Activated CD8-positive, alpha-beta memory T cell treated with anti-CD3 and anti-CD28 coated beads for 36 hours (primary cell): ENCODE measurements at regions not wholly inside any gene's neighbourhood (a gene's known extent, or its start where the extent isn't known, plus 50 kb on each side); places are given as distances from the start of the nearest gene placed in this dataset.
"Not testable (repeated sequence)": the region's sequence is repeated elsewhere in the genome, so short reads cannot be mapped to it uniquely, and the experiment has no call there.

Experiments
- CTCF ChIA-PET: fragments of 350-600 bp; sonication (Branson Sonifier 250); formaldehyde crosslinking; loops from one replicate; lab custom pipeline; 2021; ENCODE audit warnings: antibody characterized with exemption; lab: Charles Lee
- POLR2A ChIA-PET: fragments of 350-600 bp; sonication (Branson Sonifier 250); formaldehyde crosslinking; loops from one replicate; lab custom pipeline; 2021; ENCODE audit warnings: antibody characterized with exemption; lab: Charles Lee

DNA sequence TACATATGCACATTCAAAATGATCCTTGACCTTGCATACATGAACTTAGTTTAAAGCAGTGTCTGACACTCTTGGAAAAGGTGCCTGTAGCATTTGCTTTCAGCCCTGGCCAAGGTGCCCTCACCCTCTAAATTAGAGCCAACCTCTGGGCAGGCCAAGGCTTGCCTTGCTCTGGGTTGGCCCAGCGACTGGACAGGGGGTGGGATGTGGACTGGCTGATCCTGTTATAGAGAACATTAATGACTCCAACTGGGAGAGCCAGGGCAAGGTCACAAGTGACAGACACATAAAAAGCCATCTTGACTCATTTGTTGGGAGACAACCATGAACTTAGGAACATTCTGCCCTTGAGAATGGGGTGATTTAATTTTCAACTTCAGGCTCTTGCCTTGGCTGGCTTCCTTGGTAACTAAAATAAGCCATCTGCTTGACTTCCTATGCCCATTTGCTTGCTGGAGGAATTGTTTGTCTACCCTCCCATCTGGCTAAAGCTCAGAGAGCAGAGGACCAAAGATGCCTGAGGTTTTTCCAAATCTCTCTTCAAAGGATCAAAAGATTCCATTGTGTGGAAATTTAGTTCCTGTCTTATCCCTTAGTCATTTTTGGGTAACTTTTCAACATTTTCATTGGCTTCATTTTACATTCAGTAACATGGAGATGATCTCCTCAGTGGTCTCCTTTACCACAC is 403.7 kb downstream of the SOX2 start:
- CTCF ChIA-PET = no interaction called here
- POLR2A ChIA-PET = no interaction called here

DNA sequence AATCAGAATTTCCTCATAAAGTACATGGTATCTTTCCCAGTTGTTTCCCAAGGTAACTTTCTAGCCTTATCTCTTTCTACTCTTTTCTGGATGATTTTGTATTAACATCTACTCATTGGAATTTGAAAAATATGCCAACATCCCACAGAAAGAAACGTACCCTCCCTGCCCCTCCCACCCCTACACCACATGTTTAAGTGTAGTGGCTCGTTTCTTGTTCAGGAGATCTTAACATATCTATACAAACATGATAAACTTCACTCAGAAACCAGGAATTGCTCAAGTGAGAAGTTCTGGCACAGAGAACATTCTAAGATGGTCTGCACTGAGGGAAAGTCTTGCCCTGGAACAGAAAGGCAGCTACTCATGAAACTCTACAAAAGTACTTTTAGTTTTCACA is 404.7 kb downstream of the SOX2 start:
- POLR2A ChIA-PET = no interaction called here
- CTCF ChIA-PET = no interaction called here

DNA sequence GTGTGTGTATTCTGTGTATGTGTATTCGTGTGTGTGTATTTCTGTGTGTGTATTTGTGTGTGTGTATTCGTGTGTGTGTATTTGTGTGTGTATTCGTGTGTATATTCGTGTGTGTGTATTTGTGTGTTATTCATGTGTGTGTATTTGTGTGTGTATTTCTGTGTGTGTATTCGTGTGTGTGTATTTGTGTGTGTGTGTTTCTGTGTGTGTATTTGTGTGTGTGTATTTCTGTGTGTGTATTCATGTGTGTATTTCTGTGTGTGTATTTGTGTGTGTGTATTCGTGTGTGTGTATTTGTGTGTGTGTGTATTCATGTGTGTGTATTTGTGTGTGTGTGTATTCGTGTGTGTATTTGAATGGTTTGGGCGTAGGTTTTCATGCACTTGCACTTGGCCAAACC is 405.4 kb downstream of the SOX2 start:
- CTCF ChIA-PET = no interaction called here

DNA sequence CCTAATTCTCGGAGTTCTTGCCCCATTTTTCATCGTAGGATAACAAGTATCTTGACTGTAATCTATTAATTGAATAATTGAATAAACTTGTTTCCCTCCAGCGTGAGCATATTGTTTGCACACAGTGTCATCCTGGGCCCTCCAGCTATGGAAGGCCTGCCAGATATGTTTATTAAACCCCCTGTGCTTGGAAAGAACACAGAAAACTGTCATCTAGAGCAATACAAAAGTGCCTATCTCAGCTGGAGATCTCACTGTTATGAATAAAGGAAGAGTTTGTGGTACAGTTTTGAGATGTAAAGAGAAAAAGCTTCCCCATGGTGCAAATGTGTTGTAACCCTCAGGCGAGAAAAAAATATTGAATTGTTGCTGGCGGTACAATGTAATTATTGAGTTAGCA is 405.9 kb downstream of the SOX2 start:
- ChIA-PET CTCF (no interaction called here), POLR2A (no interaction called here)

More for the DNA sequence above, 405.4 kb downstream of the SOX2 start:
- POLR2A ChIA-PET = no interaction called here

DNA sequence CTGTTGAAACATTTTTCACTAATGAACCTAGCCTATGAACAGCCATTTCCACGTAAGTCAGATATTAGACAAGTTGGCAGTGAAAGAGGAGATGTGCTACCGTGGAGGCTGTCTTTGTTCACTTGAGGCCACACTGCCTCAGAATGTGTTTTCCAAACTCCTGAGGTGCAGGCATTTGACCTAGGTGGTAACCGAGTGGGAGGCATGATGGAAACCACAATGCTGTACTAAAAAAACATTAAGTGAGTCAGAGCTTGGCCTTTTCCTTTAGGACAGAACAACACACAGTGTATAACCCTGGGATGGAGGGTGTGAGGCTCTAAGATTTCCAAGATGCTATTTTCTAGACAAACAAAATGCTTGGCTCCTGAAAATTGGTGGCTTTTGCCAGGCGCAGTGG is 406.3 kb downstream of the SOX2 start:
- CTCF ChIA-PET = no interaction called here

DNA sequence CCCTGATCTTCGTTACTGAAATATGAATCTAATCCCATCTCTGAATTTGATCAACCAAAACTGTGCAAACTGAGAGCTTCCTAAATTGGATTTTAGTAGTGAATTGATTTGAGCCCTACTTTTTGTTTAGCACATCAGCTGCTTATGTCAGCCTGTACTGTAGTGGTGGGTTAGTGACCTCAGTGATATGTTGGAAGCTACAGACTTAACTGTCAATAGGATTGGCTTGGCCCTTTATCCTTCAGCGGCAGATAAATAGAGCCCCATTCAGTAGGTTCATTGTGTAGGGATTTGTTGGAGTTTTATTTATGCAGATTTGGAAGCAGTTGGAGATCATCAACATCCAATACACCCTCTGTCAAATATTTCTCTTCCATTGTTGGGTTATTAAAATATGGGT is 409.7 kb downstream of the SOX2 start:
- ChIA-PET CTCF (no interaction called here), POLR2A (no interaction called here)

More for the DNA sequence above, 406.3 kb downstream of the SOX2 start:
- POLR2A ChIA-PET = no interaction called here

DNA sequence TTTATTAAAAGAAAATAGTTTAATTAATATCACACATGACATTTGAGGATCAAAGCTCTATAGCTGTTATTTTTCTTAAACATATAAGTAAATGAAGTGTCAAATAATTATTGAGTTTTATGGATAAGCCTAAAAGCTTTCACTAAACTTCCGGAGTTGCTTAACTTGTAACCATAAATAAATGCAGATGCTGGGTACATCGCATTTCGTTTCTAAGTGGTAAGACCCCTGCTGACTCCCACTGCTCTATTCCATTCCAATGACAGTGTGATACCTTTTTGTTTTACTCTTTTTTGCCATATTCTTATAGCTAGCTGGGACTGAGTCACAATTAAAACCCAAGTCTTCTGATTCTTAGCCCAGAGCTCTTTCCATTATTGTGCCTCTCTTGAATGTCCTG is 411.1 kb downstream of the SOX2 start:
- CTCF ChIA-PET = no interaction called here
- POLR2A ChIA-PET = no interaction called here

DNA sequence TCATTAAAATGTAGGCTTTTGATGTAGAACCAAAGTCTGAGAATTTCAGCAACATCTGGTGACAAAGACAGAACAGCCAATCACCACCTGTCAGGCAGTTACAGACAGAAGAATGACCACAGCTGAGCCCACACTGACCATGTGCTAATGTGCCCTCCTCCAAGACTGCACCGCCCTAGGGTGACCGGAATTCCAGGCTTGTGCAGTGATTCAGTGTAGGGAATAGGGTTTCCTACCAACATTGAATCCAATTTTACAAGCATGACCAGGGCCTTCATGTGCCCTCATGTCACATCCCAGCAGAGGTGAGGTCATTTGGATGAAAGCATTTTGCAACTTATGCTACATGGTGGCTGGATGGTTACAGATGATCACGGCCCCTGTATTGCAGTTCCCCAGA is 412.5 kb downstream of the SOX2 start:
- ChIA-PET POLR2A (no interaction called here), CTCF (no interaction called here)

DNA sequence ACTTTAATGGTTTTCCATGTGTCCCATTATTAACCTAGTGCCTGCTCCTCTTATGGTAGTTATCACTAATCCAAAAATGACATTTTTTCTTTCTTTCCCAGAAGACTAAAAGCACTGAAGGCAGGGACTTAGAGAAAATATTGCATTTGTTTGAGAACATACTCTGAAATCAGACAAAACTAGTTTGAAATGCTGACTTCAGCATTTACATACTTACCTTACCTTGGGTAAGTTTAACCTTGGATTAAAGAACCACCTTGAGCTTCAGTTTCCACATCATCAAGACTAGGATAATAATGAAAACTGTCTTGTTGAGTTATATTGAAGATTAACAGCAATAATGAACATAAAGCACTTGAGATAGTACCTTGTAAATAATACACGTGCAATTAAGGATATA is 413.0 kb downstream of the SOX2 start:
- ChIA-PET CTCF (no interaction called here), POLR2A (no interaction called here)

DNA sequence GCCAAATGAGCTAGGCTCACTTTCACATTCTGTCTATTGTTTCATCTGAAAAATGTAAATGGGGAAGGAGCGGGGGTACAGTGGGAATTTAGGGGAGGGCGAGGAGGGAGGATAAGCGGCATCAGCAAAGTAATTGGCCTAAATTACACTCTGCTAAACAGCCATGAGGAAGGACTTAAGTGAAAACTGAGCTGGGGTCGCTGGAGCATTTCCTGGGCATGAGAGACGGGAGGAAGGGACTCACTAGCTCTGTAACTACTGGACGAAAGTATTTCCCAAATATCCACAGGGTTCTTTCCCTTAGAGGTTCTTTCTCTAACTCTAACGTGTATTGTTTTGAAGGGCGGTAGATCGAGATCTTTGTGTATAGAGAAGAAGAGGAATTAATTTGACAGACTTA is 418.0 kb downstream of the SOX2 start:
- CTCF ChIA-PET = no interaction called here
- POLR2A ChIA-PET = no interaction called here

DNA sequence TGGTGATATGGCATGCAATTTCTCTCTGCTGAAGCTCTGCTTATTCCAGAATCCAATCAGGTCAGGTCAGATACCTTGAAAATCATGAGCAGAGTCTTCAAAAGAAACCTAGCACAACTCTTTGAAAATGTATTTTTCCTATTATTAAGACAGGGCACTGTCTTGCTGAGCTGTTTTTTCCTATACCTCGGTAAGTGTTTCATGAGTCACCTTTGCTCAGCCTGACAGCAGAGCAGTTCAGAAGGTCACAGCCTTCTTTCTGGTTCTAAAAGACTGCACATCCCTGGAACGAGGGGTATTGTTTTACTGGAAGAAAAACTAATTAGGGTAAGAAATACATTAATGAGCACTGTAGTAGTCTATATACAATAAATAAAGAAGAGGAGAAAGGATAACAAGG is 422.0 kb downstream of the SOX2 start:
- POLR2A ChIA-PET = no interaction called here
- CTCF ChIA-PET = no interaction called here

DNA sequence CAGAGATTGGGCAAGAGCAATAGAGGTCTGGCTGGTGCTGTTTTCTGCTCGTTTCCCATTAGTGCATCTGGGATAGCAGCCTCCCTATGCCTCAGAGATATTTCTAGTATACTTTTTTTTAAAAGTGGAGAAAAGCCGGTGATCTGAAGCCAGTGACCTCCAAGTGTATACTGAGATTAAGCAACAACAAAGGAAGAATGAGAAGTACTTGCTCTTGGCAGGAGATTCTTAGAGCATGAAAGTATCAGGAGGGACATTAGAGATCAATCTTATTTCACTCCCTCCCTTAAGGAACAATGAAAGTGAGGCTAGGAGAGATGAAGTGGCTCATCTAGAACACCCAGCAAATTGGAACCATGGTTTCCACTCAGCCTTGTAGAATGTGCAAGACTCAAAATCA is 423.3 kb downstream of the SOX2 start:
- CTCF ChIA-PET = no interaction called here
- POLR2A ChIA-PET = no interaction called here

DNA sequence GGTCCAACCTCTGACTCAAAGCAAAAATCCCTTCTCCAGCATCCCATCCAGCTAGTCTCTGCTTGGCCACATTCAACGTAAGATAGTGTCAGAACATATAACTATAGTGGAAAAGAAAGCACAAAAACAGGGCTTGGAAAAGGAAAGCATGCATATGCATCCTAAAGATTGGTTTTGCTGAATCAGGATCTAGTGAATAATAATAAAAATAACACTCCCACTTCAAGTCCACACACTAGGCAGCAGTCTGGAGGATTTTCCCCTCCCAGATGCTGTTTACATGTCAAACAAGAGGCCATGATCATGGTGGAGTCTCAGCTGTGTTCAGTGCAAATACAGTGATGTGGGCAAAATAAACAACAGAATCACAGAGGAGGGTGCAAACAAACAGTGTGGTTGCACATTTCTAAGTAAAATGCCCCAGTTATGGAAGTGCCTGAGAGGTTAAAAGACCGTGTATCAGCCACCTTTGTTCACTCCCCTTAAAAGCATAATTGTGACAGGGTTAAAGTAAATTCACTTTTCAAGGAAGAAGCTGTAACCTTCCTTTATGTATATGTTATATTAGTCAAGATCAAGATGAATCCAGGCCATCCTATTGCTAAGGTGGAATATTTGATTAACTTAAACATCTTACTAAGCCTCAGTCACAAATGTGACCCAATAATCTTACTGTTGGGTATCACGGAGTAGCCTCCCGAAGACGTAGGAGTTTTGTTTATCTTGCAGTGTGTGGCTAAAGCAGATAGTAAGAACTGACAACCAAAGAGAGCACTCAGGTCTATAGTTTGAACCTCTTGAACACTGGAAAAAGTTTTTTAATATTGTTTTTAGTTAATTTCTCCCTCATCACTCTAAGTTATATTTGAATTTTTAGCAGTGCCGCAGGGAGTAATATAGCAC is 424.5 kb downstream of the SOX2 start:
- ChIA-PET CTCF (no interaction called here), POLR2A (no interaction called here)

DNA sequence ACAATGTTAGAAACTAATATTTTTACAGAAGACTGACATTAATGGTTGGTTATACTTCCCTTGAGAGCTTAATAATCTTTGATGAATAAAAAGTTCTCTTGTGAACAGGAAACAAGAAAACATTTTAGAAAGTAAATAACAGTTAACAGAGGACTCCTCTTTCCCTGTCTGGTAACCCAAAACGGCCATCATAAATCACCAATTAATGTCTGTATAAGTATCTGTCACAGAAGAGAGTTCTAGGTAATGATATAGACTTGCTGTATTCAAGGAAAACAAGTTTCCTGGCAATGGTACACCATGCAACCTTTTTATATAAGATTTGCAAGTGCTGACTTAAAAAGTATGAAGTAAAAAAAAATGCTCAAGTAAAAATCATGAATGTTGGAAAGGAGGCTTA is 426.7 kb downstream of the SOX2 start:
- ChIA-PET POLR2A (no interaction called here), CTCF (no interaction called here)

DNA sequence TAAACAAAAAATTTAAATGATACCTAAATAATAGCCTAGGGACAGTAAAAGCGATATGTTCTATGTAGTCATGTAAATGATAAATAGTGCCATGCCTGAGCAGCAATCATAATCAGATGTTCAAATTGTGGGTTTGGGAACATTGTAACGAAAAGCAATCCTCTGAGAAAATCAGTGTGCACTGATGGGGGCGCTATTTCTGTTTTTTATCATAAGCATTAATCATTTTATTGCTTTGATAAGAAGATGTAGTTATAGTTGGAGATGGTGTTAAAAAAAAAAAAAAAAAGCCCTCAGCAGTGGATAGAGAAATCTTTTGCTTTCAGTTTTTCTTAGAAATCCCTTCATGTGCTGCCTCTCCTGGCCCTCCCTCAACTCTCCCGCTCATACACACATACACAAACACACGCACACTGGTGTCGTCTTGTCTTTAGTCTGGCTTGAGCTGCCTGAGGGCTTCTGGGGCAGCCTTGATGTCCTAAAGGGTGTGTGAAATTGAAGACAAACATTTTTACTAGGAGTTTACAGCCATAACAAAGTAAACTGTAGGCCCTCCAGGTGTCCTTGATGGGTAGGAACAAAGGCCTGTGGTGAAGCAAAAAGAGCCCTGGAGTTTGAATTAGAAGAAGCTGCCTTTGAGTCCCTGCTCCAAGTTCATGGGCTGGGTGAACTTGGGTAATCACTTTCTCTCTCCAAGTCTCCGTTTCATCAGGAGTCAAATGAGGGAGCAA is 428.1 kb downstream of the SOX2 start:
- CTCF ChIA-PET = no interaction called here
- POLR2A ChIA-PET = no interaction called here

DNA sequence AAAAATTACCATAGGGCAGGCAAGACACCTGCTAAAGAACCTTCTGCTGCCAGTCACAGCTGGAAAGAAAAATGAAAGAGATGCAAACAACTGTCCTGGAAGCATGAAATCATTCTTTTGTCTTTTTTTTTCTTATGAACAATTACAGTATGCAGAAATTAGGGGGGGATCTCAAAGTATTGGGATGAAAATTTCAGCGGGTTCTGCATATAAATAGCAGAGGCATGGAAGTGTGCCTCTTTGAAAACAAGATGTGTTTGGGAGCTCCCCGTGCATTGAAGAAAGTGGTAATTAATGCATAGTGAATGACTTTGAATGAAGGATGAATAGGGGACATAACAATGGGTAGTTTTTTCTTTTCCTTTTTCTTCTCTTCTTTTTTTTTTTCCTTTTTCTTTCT is 431.2 kb downstream of the SOX2 start:
- ChIA-PET POLR2A (no interaction called here), CTCF (no interaction called here)

DNA sequence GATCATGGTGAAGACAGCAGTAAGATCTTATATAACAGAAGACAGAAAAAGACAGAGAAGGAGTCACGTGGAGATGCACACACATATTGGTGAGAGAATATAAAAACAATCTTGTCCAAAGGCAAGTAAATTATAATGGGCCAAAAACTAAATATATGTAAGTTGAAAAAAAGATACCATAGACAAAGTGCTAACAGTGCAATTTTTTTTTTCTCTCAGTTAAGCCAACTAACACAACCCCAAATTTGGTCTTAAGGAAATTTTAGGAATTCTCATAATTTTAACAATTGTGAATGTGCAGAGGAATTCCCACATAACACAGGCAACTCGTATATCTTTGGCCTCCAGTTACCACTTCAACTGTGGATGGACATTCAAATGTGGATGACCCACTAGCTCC is 432.2 kb downstream of the SOX2 start:
- POLR2A ChIA-PET = no interaction called here
- CTCF ChIA-PET = no interaction called here

DNA sequence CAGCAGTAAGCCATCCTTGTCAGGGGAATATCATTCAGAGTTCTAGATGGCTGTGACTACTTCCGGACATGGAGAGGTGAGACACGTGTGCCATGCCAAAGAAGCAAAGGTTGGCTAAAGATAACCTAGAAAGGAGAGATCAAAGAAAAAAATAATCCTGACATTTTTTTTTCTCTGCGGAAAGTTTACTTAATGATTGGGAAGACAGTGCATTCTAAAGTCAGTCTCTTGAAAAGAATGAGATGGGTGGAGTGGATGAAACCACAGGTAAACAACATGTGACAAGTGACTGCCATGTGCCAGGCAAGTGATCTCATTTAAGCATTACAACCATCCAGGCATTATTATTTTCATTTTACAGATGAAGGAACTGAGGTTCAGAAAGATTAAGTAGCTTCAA is 436.6 kb downstream of the SOX2 start:
- CTCF ChIA-PET = no interaction called here
- POLR2A ChIA-PET = no interaction called here

DNA sequence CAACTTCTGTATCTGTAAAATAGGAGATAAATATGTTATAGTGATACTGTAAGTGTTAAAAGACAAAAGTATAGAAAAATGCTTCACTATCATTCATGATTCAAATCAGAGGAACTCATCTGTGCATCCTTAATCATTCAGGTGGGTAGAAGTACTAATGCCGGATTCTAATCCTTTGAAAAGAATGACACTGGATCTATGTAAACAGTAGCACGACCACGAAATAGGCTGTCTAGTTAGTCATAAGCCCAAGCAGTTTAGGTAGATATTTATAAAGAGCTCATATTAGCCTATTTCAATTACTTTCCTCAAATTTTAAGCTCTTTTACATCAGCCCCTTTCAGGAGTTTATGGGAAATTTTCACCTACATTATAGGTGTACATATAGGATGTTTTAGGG is 437.9 kb downstream of the SOX2 start:
- ChIA-PET CTCF (no interaction called here), POLR2A (no interaction called here)

DNA sequence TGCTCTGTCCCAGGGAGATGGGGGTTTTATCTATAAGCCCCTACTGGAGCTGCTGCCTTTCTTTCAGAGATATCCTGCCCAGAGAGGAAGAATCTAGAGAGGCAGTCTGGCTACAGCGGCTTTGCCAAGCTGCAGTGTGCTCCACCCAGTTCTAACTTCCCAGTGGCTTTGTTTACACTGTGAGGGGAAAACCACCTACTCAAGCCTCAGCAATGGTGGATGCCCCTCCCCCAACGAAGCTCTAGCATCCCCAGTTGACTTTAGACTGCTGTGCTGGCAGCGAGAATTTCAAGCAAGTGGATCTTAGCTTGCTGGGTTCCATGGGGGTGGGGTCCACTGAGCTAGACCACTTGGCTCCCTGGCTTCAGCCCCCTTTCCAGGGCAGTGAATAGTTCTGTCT is 444.6 kb downstream of the SOX2 start:
- CTCF ChIA-PET, POLR2A ChIA-PET: not testable (repeated sequence)

DNA sequence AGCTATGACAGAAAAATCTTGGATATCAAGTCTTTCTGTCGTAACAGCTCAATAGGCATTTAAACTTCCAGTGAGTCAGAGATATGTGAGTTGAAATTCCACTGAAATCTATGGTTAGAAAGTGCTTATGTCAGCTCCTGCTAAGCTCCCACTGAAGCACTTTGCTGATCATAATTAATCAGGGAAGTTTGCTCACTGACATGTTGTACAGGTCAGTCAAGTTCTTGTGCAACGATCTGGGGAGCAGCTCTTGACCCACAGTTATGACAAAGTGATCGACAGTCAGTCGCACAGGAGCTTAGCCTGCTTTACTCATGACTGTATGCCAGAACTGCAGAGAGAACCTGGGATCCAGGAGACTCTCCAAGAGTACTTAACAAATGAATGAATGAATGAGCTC is 453.5 kb downstream of the SOX2 start:
- ChIA-PET CTCF (no interaction called here), POLR2A (no interaction called here)
